Ovary (tissue), 3 donors: ENCODE measurements at regions not wholly inside any gene's neighbourhood (a gene's known extent, or its start where the extent isn't known, plus 50 kb on each side); places are given as distances from the start of the nearest gene placed in this dataset.

ENCODE experiments used
- CTCF ChIP-seq, 3 donors: fragments of 450-650 bp in 2 of 3; fragments of 200-600 bp in 1 of 3; IDR thresholded peaks; one replicate each; pipeline versions ENCODE4 v1.5.1 to v1.8.0; 2016 to 2022; ENCODE audit warnings: antibody characterized with exemption in 3 of 3, mild to moderate bottlenecking in 1 of 3
- EP300 ChIP-seq: sonication (generic); formaldehyde crosslinking; IDR thresholded peaks from one replicate; pipeline ENCODE4 v1.6.1; 2017; ENCODE audit warnings: antibody characterized with exemption
- POLR2A ChIP-seq: fragments of 450-650 bp; IDR thresholded peaks from one replicate; pipeline ENCODE4 v1.6.1; 2017; ENCODE audit warnings: antibody characterized with exemption, mild to moderate bottlenecking, moderate library complexity
- donor health status: DM: no; HTN: no; CAD: no.

GRCh38 chr2:187985195-187985594 lies 306.5 kb upstream of the GULP1 start:
- TF ChIP-seq POLR2A (no peak), CTCF (IDR thresholded peaks at IDR 0.05) (no peak), EP300 (no peak)
